CMK (cell line): ENCODE measurements at regions not wholly inside any gene's neighbourhood (a gene's known extent, or its start where the extent isn't known, plus 50 kb on each side); places are given as distances from the start of the nearest gene placed in this dataset.

Source experiments
- DNase-seq: peaks from one replicate; pipeline ENCODE4 v3.0.0-alpha.2; 2010; ENCODE audit warnings: low read depth

- no peak for DNase-seq
These were observed 115.1 kb upstream of the DAP start for GRCh38 chr5:10876006-10876744.

- DNase-seq = no peak
These were observed 114.3 kb upstream of the DAP start for GRCh38 chr5:10875201-10875768.

- DNase-seq = no peak
These were observed 113.5 kb upstream of the DAP start for GRCh38 chr5:10874541-10874940.

GRCh38 chr5:10870791-10871190 lies 109.8 kb upstream of the DAP start:
- no peak for DNase-seq

- DNase-seq = no peak
These were observed 107.9 kb upstream of the DAP start for GRCh38 chr5:10868956-10869355.

DNA sequence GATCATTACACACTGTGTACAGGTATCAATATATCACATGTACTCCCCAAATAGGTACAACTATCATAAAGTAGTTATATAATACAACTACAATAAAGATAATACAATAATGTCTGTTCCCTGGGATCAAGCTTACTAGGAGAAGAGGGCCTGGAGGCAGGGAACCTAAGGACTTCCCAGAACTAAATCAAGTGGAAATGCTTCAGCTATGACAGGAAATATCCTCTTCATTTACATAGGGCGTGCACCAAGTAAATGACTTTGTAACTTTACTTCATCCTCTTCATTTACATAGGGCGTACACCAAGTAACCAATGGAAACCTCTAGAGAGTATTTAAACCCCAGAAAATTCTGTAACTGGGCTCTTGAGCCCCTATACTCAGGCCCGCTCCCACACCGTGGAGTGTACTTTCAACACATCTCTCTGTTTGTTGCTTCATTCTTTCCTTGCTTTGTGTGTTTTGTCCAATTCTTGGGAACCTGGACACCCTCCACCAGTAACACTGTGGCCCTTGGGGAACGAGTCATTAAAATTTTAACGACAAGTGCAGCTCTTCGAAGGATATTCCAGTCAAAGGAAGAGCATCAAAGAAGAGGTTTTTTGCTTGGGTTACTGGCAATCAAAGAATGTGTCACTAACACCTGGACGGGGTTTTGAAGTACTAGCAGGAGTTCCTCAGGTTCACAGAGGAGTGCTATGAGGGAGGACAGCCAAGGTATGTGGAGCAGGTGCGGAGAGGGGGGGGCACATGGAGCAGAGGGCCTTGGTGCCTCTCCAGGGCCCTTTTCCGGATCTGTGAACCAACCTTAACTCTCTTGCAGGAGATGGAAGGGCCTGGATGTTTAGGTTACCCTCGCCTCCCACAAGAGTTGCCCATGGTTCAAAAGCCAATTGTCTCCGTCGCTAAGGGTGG lies 106.6 kb upstream of the DAP start:
- DNase-seq = no peak

GRCh38 chr5:10866913-10867312 lies 105.9 kb upstream of the DAP start:
- DNase-seq = no peak

GRCh38 chr5:10863763-10864383 lies 102.8 kb upstream of the DAP start:
- DNase-seq = peak; percentile 42

DNA sequence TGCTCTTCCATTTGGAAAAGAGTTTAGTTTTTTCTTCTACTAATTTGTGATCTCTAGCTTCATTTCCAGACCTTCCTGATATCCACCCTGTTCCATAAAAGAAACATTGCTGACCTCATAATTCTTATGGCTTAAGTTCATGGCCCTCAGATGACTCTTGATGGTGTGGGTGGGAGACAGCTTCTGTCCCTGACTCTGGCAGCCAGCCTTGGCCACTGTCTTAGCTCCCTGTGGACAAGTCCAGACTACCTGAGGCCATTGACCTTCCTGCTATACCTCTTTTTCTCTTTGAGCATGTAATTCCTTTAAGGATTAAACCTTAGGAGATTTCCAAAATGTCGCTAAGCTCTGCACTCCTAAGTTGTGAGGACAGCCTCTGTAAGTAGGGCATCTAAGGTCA lies 101.1 kb upstream of the DAP start:
- no peak for DNase-seq

GRCh38 chr5:10861423-10861790 lies 100.4 kb upstream of the DAP start:
- DNase-seq = no peak

DNA sequence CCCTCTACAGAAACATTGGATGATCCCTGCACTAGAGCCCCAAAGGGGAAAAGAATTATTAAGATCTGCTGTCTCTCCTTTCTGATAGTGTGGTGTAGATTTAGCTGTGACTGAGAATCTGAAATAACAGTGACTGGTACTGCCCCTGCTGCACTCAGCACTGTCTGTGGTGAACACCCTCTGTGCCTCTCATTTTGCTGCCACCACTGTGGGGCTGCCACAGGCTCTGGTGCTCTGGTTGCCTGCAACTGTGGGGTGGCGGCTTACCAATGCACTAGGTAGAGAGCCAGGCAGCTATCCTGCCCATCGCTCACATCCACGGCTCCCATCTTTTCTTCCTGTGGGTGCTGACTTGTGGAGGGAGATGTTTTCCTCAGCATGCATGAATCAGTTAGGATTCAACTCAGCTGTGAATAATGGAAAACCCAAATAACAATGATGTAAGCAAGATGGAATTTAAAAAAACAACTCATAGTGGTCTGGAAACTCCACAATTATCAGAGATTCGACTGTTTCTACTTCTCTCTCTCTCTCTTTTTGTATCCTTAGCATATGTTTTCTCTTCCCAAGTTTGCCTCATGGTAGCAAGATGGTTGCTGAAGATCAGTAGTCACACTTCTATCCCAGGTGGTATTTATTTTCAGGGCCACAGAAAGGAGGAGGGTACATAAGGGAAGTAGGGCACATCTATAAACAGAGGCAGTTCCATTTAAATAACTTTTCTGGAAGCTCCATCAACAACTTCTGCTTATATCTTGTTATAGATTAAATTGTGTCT lies 99.8 kb upstream of the DAP start:
- no peak for DNase-seq

DNA sequence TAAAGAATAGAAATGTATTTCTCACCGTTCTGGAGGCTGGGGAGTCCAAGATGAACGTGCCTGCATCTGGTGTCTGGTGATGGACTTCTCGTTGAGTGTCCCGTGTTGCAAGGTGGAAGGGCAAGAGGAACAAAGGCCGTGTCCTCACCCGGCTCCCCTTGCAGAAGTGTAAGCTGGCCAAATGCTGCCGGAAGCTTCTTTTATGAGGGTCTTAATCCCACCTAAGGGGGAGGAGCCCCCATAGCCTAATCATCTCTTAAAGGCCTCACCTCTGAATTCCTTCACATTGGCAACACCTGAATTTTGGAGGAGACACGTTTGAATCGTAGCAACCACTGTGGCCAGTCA lies 99.1 kb upstream of the DAP start:
- no peak for DNase-seq

- no peak for DNase-seq
These were observed 98.6 kb upstream of the DAP start for GRCh38 chr5:10859393-10860195.

DNA sequence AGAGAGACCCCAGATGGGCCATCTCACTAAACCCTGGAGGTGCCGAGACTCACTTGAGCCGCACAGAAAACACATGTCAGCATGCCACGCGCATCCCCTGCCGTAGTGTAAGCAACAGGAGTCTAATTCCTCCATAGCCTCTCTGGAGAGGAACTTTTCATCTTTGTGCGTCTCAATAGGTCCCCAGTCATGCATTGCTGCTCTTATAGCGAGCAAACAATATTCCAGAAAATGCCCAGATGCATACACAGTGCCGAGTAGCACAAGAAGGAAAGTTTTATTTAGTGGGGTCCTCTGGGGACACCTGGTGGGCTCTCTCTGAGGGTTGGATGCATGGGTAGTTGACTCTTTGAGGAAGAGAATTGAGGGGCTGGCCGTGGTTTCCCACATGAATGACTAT lies 97.9 kb upstream of the DAP start:
- no peak for DNase-seq

DNA sequence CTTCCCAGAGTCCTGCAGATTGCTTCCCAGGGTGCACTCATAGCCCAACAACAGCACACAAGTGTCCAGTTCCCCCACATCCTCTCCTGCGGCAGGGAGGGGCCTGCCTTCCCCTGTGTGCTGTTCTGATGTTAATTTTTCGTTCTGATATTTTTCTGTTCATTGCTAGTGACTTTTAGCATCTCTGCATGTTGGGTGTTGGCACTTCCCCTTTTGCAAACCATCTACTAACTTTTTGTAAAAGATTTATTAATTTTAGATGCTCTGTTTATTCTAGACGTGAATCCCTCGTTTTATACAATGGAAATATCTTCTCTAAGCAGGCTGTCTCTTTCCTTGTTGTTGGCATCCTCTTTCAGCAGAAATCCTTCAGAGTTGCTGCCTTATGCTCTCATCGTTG lies 97.3 kb upstream of the DAP start:
- no peak for DNase-seq

GRCh38 chr5:10857338-10857733 lies 96.3 kb upstream of the DAP start:
- no peak for DNase-seq

- DNase-seq = peak; percentile 14
These were observed 95.8 kb upstream of the DAP start for GRCh38 chr5:10856683-10857337.

DNA sequence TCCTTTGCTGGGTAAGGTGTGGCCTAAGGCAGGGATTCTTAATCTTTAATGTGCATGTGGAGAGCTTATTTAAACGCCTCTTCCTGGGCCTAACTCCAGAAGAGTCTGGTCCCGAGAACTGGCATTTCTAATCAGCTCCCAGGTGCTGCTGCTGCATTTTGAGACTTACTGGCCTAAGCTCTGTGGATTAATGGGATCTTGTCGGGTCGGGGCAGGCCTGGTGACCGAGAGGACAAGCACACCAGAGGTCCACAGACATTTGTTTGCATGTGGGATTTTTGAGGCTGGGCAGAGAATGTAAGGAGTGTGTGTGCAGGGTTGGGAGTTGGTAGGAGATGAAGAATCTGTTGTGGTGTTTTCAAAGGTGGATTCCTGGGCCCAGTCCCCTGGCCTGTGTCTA lies 95.0 kb upstream of the DAP start:
- DNase-seq = no peak

GRCh38 chr5:10854506-10855277 lies 93.7 kb upstream of the DAP start:
- DNase-seq = peak; percentile 64

DNA sequence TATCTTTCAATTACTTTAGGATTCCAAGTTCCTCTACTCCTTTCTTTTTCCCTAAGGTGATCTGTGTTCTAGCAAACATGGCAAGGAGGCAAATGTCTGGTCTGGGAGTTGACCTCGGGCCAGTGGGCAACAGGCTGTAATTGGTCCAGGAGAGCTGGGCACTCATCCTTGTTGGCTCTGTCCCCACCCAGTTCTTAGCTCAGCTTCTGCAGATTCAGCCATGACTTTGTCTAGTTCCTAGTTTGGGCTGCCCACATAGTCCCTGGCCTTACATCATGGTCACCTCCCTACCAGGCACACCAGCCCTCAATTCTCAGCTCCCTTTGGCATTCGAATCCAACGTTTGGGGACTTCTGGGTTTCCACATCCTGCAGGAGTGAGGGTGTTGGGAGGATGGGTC lies 92.1 kb upstream of the DAP start:
- no peak for DNase-seq
